ENCODE measurements at regions not wholly inside any gene's neighbourhood (a gene's known extent, or its start where the extent isn't known, plus 50 kb on each side); places are given as distances from the start of the nearest gene placed in this dataset.

GRCh38 chr9:22913026-22913425 lies 466.4 kb downstream of the DMRTA1 start:
- no peak for DNase-seq (ENCODE audit: low read depth)
- no peak overlapping the region for H3K4me3 ChIP-seq (ENCODE audit: low read length)
- no peak for TF ChIP-seq CTCF (IDR thresholded peaks at IDR 0.05; ENCODE audit: insufficient read depth, low read depth, low read length, missing control alignments)

- DNase-seq (ENCODE audit: low read depth): no peak
- no peak overlapping the region for H3K4me3 ChIP-seq (ENCODE audit: low read length)
- TF ChIP-seq CTCF (IDR thresholded peaks at IDR 0.05; ENCODE audit: insufficient read depth, low read depth, low read length, missing control alignments): no peak
Measured at GRCh38 chr9:22913518-22913917, 466.9 kb downstream of the DMRTA1 start.

- no peak for DNase-seq (ENCODE audit: low read depth)
- TF ChIP-seq CTCF (IDR thresholded peaks at IDR 0.05; ENCODE audit: insufficient read depth, low read depth, low read length, missing control alignments): no peak
- H3K4me3 ChIP-seq (ENCODE audit: low read length): no peak overlapping the region
Measured at GRCh38 chr9:22916148-22916547, 469.5 kb downstream of the DMRTA1 start.

- H3K4me3 ChIP-seq (ENCODE audit: low read length): no peak overlapping the region
- no peak for TF ChIP-seq CTCF (IDR thresholded peaks at IDR 0.05; ENCODE audit: insufficient read depth, low read depth, low read length, missing control alignments)
- DNase-seq (ENCODE audit: low read depth): no peak
Measured at GRCh38 chr9:22919423-22919822, 472.8 kb downstream of the DMRTA1 start.

GRCh38 chr9:22921742-22922141 lies 475.1 kb downstream of the DMRTA1 start:
- no peak for DNase-seq (ENCODE audit: low read depth)
- TF ChIP-seq CTCF (IDR thresholded peaks at IDR 0.05; ENCODE audit: insufficient read depth, low read depth, low read length, missing control alignments): no peak
- H3K4me3 ChIP-seq (ENCODE audit: low read length): no peak overlapping the region

GRCh38 chr9:22922222-22922621 lies 475.6 kb downstream of the DMRTA1 start:
- no peak overlapping the region for H3K4me3 ChIP-seq (ENCODE audit: low read length)
- no peak for TF ChIP-seq CTCF (IDR thresholded peaks at IDR 0.05; ENCODE audit: insufficient read depth, low read depth, low read length, missing control alignments)
- no peak for DNase-seq (ENCODE audit: low read depth)

GRCh38 chr9:22954550-22954949 lies 507.9 kb downstream of the DMRTA1 start:
- no peak for DNase-seq (ENCODE audit: low read depth)
- TF ChIP-seq CTCF (IDR thresholded peaks at IDR 0.05; ENCODE audit: insufficient read depth, low read depth, low read length, missing control alignments): no peak
- H3K4me3 ChIP-seq (ENCODE audit: low read length): no peak overlapping the region
